HepG2 (cell line): ENCODE measurements at regions not wholly inside any gene's neighbourhood (a gene's known extent, or its start where the extent isn't known, plus 50 kb on each side); places are given as distances from the start of the nearest gene placed in this dataset.
A peak's percentile ranks its signal among the peaks of the same experiment; 100 is the strongest.

Experiments
- ATAC-seq: fragments of 200-7000 bp; cut with Tn5 transposase; 3 replicates; pipeline ENCODE4 v1.9.1; 2020; ENCODE audit warnings: mild to moderate bottlenecking, moderate library complexity
- BruUV-seq: library from RNA; stranded (reverse); fragments of 400-500 nt; replicated peaks from 2 replicates; lab custom pipeline; 2021; lab: Mats Ljungman, UMichigan
- CTCF ChIA-PET: fragments of 300-600 bp; formaldehyde crosslinking; extraction: SDS; loops from one replicate; lab custom pipeline; 2021; ENCODE audit warnings: low total read pairs, inconsistent platforms, low intra/inter-chr PET ratio; lab: Yijun Ruan, JAX
- POLR2A ChIA-PET: fragments of 350-600 bp; sonication (Branson Sonifier 250); formaldehyde crosslinking; loops from one replicate; lab custom pipeline; 2020; ENCODE audit warnings: antibody characterized with exemption, inconsistent platforms; lab: Yijun Ruan, JAX
- DNase-seq: peaks from one replicate; pipeline ENCODE4 v3.0.0-alpha.2; 2015; ENCODE audit warnings: low spot score
- FAIRE-seq: peaks from 3 replicates; lab custom pipeline; 2011; peaks lifted over from hg19 to GRCh38; lab: Jason Lieb, UNC
- H2AFZ ChIP-seq: one replicate; pipeline ENCODE4 v1.6.1; 2011; ENCODE audit warnings: low read length, inconsistent platforms
- H3K27ac ChIP-seq: fragments of 300-600 bp; 3 replicates; pipeline ENCODE4 v1.8.0; 2011; ENCODE audit warnings: mixed run types, mild to moderate bottlenecking, mixed read lengths, low read length, inconsistent platforms; ENCODE audit not compliant: insufficient read depth; ENCODE audit errors: extremely low read length
- H3K27me3 ChIP-seq, 2 experiments: fragments of 200-600 bp in 1 of 2; 2 replicates in 1 of 2; 3 replicates in 1 of 2; pipeline versions ENCODE4 v1.6.0 to v1.8.0; 2011; ENCODE audit warnings: low read length in 2 of 2, mild to moderate bottlenecking in 2 of 2, moderate library complexity in 2 of 2, inconsistent platforms in 1 of 2; ENCODE audit not compliant: insufficient read depth in 2 of 2, control insufficient read depth in 1 of 2
- H3K36me3 ChIP-seq, 2 experiments: fragments of 200-600 bp in 1 of 2; replicated peaks in 1 of 2; 2 replicates in 1 of 2; 3 replicates in 1 of 2; pipeline versions ENCODE4 v1.5.1 to v1.8.0; 2011; ENCODE audit warnings: low read length in 2 of 2, inconsistent platforms in 1 of 2; ENCODE audit not compliant: insufficient read depth in 2 of 2, control insufficient read depth in 1 of 2
- H3K4me1 ChIP-seq: 2 replicates; pipeline ENCODE4 v1.5.1; 2012; ENCODE audit warnings: low read length, inconsistent platforms; ENCODE audit not compliant: insufficient read depth
- H3K4me2 ChIP-seq: 2 replicates; pipeline ENCODE4 v1.6.0; 2011; ENCODE audit warnings: low read depth, low read length, inconsistent platforms
- H3K4me3 ChIP-seq, 3 experiments: fragments of 200-600 bp in 1 of 3; sonication (generic), shearing (Covaris generic) in 1 of 3; replicated peaks in 1 of 3; 2 replicates each; pipeline ENCODE4 v1.5.1; 2011 to 2016; ENCODE audit warnings: low read length in 3 of 3, inconsistent platforms in 2 of 3, low read depth in 2 of 3, mild to moderate bottlenecking in 2 of 3, control low read depth in 1 of 3, mixed read lengths in 1 of 3; ENCODE audit not compliant: insufficient read depth in 1 of 3
- H3K79me2 ChIP-seq: one replicate; pipeline ENCODE4 v1.6.1; 2011; ENCODE audit warnings: low read length, inconsistent platforms; ENCODE audit not compliant: insufficient read depth
- H3K9ac ChIP-seq: 2 replicates; pipeline ENCODE4 v1.6.0; 2011; ENCODE audit warnings: mild to moderate bottlenecking, low read depth, low read length, inconsistent platforms; ENCODE audit not compliant: insufficient read depth
- H3K9me3 ChIP-seq: 2 replicates; pipeline ENCODE4 v1.5.1; 2012; ENCODE audit warnings: mild to moderate bottlenecking, low read length
- H4K20me1 ChIP-seq: 2 replicates; pipeline ENCODE4 v1.6.0; 2011; ENCODE audit warnings: inconsistent platforms, mild to moderate bottlenecking, low read length, moderate library complexity; ENCODE audit not compliant: insufficient read depth
- CEBPB ChIP-seq: IDR thresholded peaks from 2 replicates; pipeline ENCODE4 v1.6.1; 2011; ENCODE audit warnings: low read depth, low read length, improper control_type of control experiment, borderline replicate concordance
- EHMT2 ChIP-seq: fragments of 200-600 bp; sonication (generic); IDR thresholded peaks from 2 replicates; pipeline ENCODE4 v1.7.0; 2017; ENCODE audit warnings: antibody characterized with exemption, low read depth, low read length, borderline replicate concordance
- FOXK1 ChIP-seq: sonication (generic); formaldehyde crosslinking; IDR thresholded peaks from 2 replicates; pipeline ENCODE4 v1.4.0; 2020; ENCODE audit warnings: low read depth, missing genetic modification reagents, borderline replicate concordance
- HIC2 ChIP-seq: sonication (generic); formaldehyde crosslinking; IDR thresholded peaks from 2 replicates; pipeline ENCODE4 v1.9.0; 2022; ENCODE audit warnings: low read depth, missing genetic modification reagents
- NAIF1 ChIP-seq: sonication (generic); formaldehyde crosslinking; IDR thresholded peaks from 2 replicates; pipeline ENCODE4 v1.5.0; 2020; ENCODE audit warnings: mild to moderate bottlenecking, missing genetic modification reagents, borderline replicate concordance
- NFYB ChIP-seq: sonication (generic); formaldehyde crosslinking; IDR thresholded peaks from 2 replicates; pipeline ENCODE4 v1.4.0; 2020; ENCODE audit warnings: missing genetic modification reagents
- PCBP2 ChIP-seq: fragments of 200-400 bp; formaldehyde crosslinking; optimal IDR thresholded peaks from 2 replicates; pipeline ENCODE3; 2018; ENCODE audit warnings: low read length, low read depth; ENCODE audit not compliant: poor library complexity, severe bottlenecking
- PTBP1 ChIP-seq: fragments of 200-400 bp; formaldehyde crosslinking; IDR thresholded peaks from 2 replicates; pipeline ENCODE4 v1.6.1; 2018; ENCODE audit warnings: low read length, low read depth; ENCODE audit not compliant: poor library complexity, severe bottlenecking
- RARG ChIP-seq: sonication (generic); formaldehyde crosslinking; IDR thresholded peaks from 2 replicates; pipeline ENCODE4 v1.4.0; 2020; ENCODE audit warnings: low read depth, mild to moderate bottlenecking, missing genetic modification reagents
- ZFP62 ChIP-seq: sonication (generic); formaldehyde crosslinking; IDR thresholded peaks from 2 replicates; pipeline ENCODE4 v1.4.0; 2020; ENCODE audit warnings: missing genetic modification reagents
- ZNF124 ChIP-seq: sonication (generic); formaldehyde crosslinking; IDR thresholded peaks from 2 replicates; pipeline ENCODE4 v1.4.0; 2020; ENCODE audit warnings: missing genetic modification reagents
- ZNF253 ChIP-seq: sonication (generic); formaldehyde crosslinking; IDR thresholded peaks from 2 replicates; pipeline ENCODE4 v1.8.0; 2022; ENCODE audit warnings: mild to moderate bottlenecking, missing genetic modification reagents, borderline replicate concordance
- ZNF296 ChIP-seq: sonication (generic); formaldehyde crosslinking; conservative IDR thresholded peaks from 2 replicates; pipeline ENCODE4 v1.5.0; 2020; ENCODE audit warnings: mild to moderate bottlenecking, missing genetic modification reagents
- ZNF329 ChIP-seq: sonication (generic); formaldehyde crosslinking; IDR thresholded peaks from 2 replicates; pipeline ENCODE4 v1.9.0; 2021; ENCODE audit warnings: low read depth, mild to moderate bottlenecking, missing genetic modification reagents
- ZNF343 ChIP-seq: sonication (generic); formaldehyde crosslinking; IDR thresholded peaks from 2 replicates; pipeline ENCODE4 v1.4.0; 2020; ENCODE audit warnings: mild to moderate bottlenecking, missing genetic modification reagents
- ZNF569 ChIP-seq: sonication (generic); formaldehyde crosslinking; IDR thresholded peaks from 2 replicates; pipeline ENCODE4 v1.5.0; 2020; ENCODE audit warnings: mild to moderate bottlenecking, missing genetic modification reagents, moderate library complexity, borderline replicate concordance
- ZNF589 ChIP-seq: sonication (generic); formaldehyde crosslinking; conservative IDR thresholded peaks from 2 replicates; pipeline ENCODE4 v1.8.0; 2022; ENCODE audit warnings: mild to moderate bottlenecking, moderate library complexity, missing genetic modification reagents
- WGBS: methylation state at CpG from one replicate; pipeline ENCODE4 v1.1.6; 2017; ENCODE audit warnings: low lambda C conversion rate; 5-methylcytosine and 5-hydroxymethylcytosine counted together
- in situ Hi-C: cut with HindIII; loops from 2 replicates; pipeline ENCODE4 v1.10.0; 2017; ENCODE audit warnings: low pct_unique_long_range_greater_than_20kb; ENCODE audit not compliant: extremely low pct_ligation_motif_present
- intact Hi-C: fragments of 100-400 bp; cut with micrococcal nuclease; formaldehyde crosslinking; loops from one replicate; pipeline ENCODE4 v1.10.0; 2022; ENCODE audit not compliant: unreplicated experiment

- FAIRE-seq (no peak), DNase-seq (no peak), ATAC-seq (no peak)
- Histone ChIP-seq H3K4me1 (no peaks in the 10 kb centered on the region), H3K4me3 (no peak overlapping the region), H3K9ac (no peak overlapping the region), H3K36me3 (no peaks in the 10 kb centered on the region), H3K9me3 (no peaks in the 10 kb centered on the region), H3K4me2 (no peak overlapping the region), H3K27ac (no peak overlapping the region), H3K79me2 (no peaks in the 10 kb centered on the region), H3K27me3 (0 out of 5 replicates have a peak, but pooled peaks cover 0 to 7% of the 10 kb centered on the region in 2 experiments), H2AFZ (no peak overlapping the region), H4K20me1 (no peaks in the 10 kb centered on the region)
- ChIA-PET POLR2A (no interaction called here), CTCF (no interaction called here)
- 50% methylated on average over 10 of the region's 10 CpGs for WGBS
- no TSS peak for BruUV-seq
- in situ Hi-C loops: no loop called here
- no peak for TF ChIP-seq ZNF569 (CRISPR knock-in tag)
- peak; percentile 77; the same call in 1 of the 2 replicates for TF ChIP-seq CEBPB
- intact Hi-C loops: no loop called here
Measured at GRCh38 chr18:10055125-10055750, 141.4 kb downstream of the VAPA start.

GRCh38 chr18:10056506-10056905 is 142.7 kb downstream of the VAPA start:
- in situ Hi-C loops: no loop called here
- no peak for TF ChIP-seq PCBP2
- no peak for TF ChIP-seq PTBP1
- no peak for TF ChIP-seq ZNF329
- no peak for TF ChIP-seq ZNF124 (CRISPR knock-in tag)
- no peak for TF ChIP-seq ZNF296 (CRISPR knock-in tag)
- no peak for TF ChIP-seq NAIF1
- no peak for TF ChIP-seq NFYB
- TF ChIP-seq FOXK1 (CRISPR knock-in tag): no peak
- TF ChIP-seq ZFP62: no peak
- no peak for TF ChIP-seq RARG (CRISPR knock-in tag)
- TF ChIP-seq ZNF343: no peak
- no peak for TF ChIP-seq ZNF589 (CRISPR knock-in tag)
- TF ChIP-seq EHMT2: no peak
- no peak for TF ChIP-seq ZNF253 (CRISPR knock-in tag)
- no peak for TF ChIP-seq HIC2 (CRISPR knock-in tag)

More at GRCh38 chr18:10056506-10056905, 142.7 kb downstream of the VAPA start:
- no peaks in the 10 kb centered on the region for H3K36me3 ChIP-seq
- H3K9me3 ChIP-seq: no peaks in the 10 kb centered on the region
- no TSS peak for BruUV-seq
- no peak for DNase-seq
- H3K4me1 ChIP-seq: no peaks in the 10 kb centered on the region
- ChIA-PET CTCF (no interaction called here), POLR2A (no interaction called here)
- no peaks in the 10 kb centered on the region for H3K79me2 ChIP-seq
- ATAC-seq: no peak
- 0 out of 5 replicates have a peak, but pooled peaks cover 2 to 7% of the 10 kb centered on the region in 2 experiments for H3K27me3 ChIP-seq
- H3K9ac ChIP-seq: no peak overlapping the region
- WGBS: 47% methylated on average over 5 of the region's 12 CpGs
- no peak overlapping the region for H3K4me2 ChIP-seq
- H3K4me3 ChIP-seq: no peak overlapping the region
- no peak overlapping the region for H3K27ac ChIP-seq
- H4K20me1 ChIP-seq: no peaks in the 10 kb centered on the region
- H2AFZ ChIP-seq: no peak overlapping the region
- intact Hi-C loops: no loop called here
- FAIRE-seq: no peak
